ENCODE measurements at regions not wholly inside any gene's neighbourhood (a gene's known extent, or its start where the extent isn't known, plus 50 kb on each side); places are given as distances from the start of the nearest gene placed in this dataset.

DNA sequence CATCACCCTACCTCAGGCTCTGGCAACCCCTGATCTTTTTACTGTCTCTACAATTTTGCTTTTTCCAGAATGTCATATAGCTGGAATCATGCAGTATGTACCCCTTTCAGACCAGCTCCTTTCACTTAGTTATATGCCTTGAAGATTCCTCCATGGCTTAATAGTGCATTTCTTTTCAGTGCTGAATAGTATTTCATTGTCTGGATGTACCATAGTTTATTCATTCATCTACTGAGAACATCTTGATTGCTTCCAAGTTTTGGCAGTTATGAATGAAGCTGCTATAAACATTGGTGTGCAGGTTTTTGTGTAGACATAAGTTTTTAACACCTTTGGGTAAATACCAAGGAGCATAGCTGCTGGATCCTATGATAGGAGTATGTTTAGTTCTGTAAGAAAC, 50.8 kb upstream of the ANP32A start:
- ChIA-PET CTCF (no interaction called here), POLR2A (no interaction called here)
- TF ChIP-seq TEAD1 (CRISPR knock-in tag; IDR thresholded peaks at IDR 0.05): no peak
- TF ChIP-seq, protein P1, sequence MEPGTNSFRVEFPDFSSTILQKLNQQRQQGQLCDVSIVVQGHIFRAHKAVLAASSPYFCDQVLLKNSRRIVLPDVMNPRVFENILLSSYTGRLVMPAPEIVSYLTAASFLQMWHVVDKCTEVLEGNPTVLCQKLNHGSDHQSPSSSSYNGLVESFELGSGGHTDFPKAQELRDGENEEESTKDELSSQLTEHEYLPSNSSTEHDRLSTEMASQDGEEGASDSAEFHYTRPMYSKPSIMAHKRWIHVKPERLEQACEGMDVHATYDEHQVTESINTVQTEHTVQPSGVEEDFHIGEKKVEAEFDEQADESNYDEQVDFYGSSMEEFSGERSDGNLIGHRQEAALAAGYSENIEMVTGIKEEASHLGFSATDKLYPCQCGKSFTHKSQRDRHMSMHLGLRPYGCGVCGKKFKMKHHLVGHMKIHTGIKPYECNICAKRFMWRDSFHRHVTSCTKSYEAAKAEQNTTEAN (CRISPR knock-in tag; IDR thresholded peaks at IDR 0.05): no peak
- TF ChIP-seq FOXK1 (CRISPR knock-in tag; IDR thresholded peaks at IDR 0.05): no peak
- ATAC-seq (no peak), DNase-seq (ENCODE audit: low spot score) (no peak)
- Mint-ChIP-seq H3K9me3 (no peaks in the 10 kb centered on the region), H3K4me3 (no peak overlapping the region), H3K36me3 (no peaks in the 10 kb centered on the region), H3K27ac (no peak overlapping the region), H3K4me1 (peaks cover 9% of the 10 kb centered on the region), H3K27me3 (ENCODE audit: low read depth) (peaks cover 18% of the 10 kb centered on the region)

DNA sequence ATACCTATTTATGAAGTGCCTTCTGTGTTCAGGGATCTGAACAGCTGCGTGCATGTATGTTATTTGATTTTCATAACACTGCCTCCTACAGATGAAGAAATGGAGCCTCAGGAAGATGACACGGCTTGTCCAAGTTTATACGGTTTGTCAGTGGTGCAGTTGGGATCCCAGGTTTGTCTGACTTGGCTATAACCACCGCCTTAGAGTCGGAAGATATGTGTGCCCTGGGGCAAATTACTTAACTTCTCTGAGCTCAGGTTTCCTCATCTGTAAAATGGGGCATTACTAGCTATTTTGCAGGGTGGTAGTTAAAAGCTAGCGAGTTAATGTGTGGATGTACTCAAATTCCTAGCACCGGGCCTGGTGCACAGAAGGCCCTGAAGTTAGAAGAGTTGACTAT, 54.1 kb upstream of the ANP32A start:
- no peaks in the 10 kb centered on the region for H3K36me3 Mint-ChIP-seq
- H3K9me3 Mint-ChIP-seq: no peaks in the 10 kb centered on the region
- peak overlapping the region; percentile 76; the same call in 1 of the 2 replicates for H3K4me3 Mint-ChIP-seq
- peaks cover 19% of the 10 kb centered on the region for H3K27me3 Mint-ChIP-seq (ENCODE audit: low read depth)
- H3K4me1 Mint-ChIP-seq: peaks cover 9% of the 10 kb centered on the region
- H3K27ac Mint-ChIP-seq: no peak overlapping the region
- DNase-seq (ENCODE audit: low spot score): no peak
- ChIA-PET CTCF (interaction anchor here (0.8 to 4.1 kb wide), 39 partner anchors 9 to 568 kb away, joined by 3 to 104 read pairs (median 11); partner anchors contain the start of gene ANP32A), POLR2A (interaction anchor here (0.6 to 2.0 kb wide), 3 partner anchors 55 to 1350 kb away, joined by 4 to 5 read pairs (median 4); no protein-coding TSS in a partner anchor)
- no peak for ATAC-seq
- TF ChIP-seq, protein P2, sequence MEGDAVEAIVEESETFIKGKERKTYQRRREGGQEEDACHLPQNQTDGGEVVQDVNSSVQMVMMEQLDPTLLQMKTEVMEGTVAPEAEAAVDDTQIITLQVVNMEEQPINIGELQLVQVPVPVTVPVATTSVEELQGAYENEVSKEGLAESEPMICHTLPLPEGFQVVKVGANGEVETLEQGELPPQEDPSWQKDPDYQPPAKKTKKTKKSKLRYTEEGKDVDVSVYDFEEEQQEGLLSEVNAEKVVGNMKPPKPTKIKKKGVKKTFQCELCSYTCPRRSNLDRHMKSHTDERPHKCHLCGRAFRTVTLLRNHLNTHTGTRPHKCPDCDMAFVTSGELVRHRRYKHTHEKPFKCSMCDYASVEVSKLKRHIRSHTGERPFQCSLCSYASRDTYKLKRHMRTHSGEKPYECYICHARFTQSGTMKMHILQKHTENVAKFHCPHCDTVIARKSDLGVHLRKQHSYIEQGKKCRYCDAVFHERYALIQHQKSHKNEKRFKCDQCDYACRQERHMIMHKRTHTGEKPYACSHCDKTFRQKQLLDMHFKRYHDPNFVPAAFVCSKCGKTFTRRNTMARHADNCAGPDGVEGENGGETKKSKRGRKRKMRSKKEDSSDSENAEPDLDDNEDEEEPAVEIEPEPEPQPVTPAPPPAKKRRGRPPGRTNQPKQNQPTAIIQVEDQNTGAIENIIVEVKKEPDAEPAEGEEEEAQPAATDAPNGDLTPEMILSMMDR (IDR thresholded peaks at IDR 0.05): no peak
- TF ChIP-seq, protein P3, sequence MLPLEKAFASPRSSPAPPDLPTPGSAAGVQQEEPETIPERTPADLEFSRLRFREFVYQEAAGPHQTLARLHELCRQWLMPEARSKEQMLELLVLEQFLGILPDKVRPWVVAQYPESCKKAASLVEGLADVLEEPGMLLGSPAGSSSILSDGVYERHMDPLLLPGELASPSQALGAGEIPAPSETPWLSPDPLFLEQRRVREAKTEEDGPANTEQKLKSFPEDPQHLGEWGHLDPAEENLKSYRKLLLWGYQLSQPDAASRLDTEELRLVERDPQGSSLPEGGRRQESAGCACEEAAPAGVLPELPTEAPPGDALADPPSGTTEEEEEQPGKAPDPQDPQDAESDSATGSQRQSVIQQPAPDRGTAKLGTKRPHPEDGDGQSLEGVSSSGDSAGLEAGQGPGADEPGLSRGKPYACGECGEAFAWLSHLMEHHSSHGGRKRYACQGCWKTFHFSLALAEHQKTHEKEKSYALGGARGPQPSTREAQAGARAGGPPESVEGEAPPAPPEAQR (CRISPR knock-in tag; IDR thresholded peaks at IDR 0.05): no peak
- no peak for TF ChIP-seq MXD4 (CRISPR knock-in tag; IDR thresholded peaks at IDR 0.05; ENCODE audit: borderline replicate concordance)
- TF ChIP-seq OVOL2 (CRISPR knock-in tag; IDR thresholded peaks at IDR 0.05; ENCODE audit: borderline replicate concordance): no peak
- TF ChIP-seq ZNF219 (CRISPR knock-in tag; IDR thresholded peaks at IDR 0.05; ENCODE audit: borderline replicate concordance): no peak
- TF ChIP-seq, protein P4, sequence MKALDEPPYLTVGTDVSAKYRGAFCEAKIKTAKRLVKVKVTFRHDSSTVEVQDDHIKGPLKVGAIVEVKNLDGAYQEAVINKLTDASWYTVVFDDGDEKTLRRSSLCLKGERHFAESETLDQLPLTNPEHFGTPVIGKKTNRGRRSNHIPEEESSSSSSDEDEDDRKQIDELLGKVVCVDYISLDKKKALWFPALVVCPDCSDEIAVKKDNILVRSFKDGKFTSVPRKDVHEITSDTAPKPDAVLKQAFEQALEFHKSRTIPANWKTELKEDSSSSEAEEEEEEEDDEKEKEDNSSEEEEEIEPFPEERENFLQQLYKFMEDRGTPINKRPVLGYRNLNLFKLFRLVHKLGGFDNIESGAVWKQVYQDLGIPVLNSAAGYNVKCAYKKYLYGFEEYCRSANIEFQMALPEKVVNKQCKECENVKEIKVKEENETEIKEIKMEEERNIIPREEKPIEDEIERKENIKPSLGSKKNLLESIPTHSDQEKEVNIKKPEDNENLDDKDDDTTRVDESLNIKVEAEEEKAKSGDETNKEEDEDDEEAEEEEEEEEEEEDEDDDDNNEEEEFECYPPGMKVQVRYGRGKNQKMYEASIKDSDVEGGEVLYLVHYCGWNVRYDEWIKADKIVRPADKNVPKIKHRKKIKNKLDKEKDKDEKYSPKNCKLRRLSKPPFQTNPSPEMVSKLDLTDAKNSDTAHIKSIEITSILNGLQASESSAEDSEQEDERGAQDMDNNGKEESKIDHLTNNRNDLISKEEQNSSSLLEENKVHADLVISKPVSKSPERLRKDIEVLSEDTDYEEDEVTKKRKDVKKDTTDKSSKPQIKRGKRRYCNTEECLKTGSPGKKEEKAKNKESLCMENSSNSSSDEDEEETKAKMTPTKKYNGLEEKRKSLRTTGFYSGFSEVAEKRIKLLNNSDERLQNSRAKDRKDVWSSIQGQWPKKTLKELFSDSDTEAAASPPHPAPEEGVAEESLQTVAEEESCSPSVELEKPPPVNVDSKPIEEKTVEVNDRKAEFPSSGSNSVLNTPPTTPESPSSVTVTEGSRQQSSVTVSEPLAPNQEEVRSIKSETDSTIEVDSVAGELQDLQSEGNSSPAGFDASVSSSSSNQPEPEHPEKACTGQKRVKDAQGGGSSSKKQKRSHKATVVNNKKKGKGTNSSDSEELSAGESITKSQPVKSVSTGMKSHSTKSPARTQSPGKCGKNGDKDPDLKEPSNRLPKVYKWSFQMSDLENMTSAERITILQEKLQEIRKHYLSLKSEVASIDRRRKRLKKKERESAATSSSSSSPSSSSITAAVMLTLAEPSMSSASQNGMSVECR (CRISPR knock-in tag; IDR thresholded peaks at IDR 0.05; ENCODE audit: borderline replicate concordance): no peak
- TF ChIP-seq, protein P5, sequence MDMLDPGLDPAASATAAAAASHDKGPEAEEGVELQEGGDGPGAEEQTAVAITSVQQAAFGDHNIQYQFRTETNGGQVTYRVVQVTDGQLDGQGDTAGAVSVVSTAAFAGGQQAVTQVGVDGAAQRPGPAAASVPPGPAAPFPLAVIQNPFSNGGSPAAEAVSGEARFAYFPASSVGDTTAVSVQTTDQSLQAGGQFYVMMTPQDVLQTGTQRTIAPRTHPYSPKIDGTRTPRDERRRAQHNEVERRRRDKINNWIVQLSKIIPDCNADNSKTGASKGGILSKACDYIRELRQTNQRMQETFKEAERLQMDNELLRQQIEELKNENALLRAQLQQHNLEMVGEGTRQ (CRISPR knock-in tag; IDR thresholded peaks at IDR 0.05): no peak
- TF ChIP-seq ATF1 (CRISPR knock-in tag; IDR thresholded peaks at IDR 0.05): no peak
- no peak for TF ChIP-seq TEAD4 (CRISPR knock-in tag; IDR thresholded peaks at IDR 0.05)
- TF ChIP-seq MYBL2 (CRISPR knock-in tag; IDR thresholded peaks at IDR 0.05): no peak
- TF ChIP-seq, protein P6, sequence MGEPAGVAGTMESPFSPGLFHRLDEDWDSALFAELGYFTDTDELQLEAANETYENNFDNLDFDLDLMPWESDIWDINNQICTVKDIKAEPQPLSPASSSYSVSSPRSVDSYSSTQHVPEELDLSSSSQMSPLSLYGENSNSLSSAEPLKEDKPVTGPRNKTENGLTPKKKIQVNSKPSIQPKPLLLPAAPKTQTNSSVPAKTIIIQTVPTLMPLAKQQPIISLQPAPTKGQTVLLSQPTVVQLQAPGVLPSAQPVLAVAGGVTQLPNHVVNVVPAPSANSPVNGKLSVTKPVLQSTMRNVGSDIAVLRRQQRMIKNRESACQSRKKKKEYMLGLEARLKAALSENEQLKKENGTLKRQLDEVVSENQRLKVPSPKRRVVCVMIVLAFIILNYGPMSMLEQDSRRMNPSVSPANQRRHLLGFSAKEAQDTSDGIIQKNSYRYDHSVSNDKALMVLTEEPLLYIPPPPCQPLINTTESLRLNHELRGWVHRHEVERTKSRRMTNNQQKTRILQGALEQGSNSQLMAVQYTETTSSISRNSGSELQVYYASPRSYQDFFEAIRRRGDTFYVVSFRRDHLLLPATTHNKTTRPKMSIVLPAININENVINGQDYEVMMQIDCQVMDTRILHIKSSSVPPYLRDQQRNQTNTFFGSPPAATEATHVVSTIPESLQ (CRISPR knock-in tag; IDR thresholded peaks at IDR 0.05): no peak
- TF ChIP-seq, protein P7, sequence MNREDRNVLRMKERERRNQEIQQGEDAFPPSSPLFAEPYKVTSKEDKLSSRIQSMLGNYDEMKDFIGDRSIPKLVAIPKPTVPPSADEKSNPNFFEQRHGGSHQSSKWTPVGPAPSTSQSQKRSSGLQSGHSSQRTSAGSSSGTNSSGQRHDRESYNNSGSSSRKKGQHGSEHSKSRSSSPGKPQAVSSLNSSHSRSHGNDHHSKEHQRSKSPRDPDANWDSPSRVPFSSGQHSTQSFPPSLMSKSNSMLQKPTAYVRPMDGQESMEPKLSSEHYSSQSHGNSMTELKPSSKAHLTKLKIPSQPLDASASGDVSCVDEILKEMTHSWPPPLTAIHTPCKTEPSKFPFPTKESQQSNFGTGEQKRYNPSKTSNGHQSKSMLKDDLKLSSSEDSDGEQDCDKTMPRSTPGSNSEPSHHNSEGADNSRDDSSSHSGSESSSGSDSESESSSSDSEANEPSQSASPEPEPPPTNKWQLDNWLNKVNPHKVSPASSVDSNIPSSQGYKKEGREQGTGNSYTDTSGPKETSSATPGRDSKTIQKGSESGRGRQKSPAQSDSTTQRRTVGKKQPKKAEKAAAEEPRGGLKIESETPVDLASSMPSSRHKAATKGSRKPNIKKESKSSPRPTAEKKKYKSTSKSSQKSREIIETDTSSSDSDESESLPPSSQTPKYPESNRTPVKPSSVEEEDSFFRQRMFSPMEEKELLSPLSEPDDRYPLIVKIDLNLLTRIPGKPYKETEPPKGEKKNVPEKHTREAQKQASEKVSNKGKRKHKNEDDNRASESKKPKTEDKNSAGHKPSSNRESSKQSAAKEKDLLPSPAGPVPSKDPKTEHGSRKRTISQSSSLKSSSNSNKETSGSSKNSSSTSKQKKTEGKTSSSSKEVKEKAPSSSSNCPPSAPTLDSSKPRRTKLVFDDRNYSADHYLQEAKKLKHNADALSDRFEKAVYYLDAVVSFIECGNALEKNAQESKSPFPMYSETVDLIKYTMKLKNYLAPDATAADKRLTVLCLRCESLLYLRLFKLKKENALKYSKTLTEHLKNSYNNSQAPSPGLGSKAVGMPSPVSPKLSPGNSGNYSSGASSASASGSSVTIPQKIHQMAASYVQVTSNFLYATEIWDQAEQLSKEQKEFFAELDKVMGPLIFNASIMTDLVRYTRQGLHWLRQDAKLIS (CRISPR knock-in tag; IDR thresholded peaks at IDR 0.05; ENCODE audit: borderline replicate concordance): no peak
- TF ChIP-seq SMAD4 (CRISPR knock-in tag; IDR thresholded peaks at IDR 0.05): no peak
- TF ChIP-seq ZNF232 (CRISPR knock-in tag; IDR thresholded peaks at IDR 0.05): no peak
